A549 (cell line): ENCODE measurements at regions not wholly inside any gene's neighbourhood (a gene's known extent, or its start where the extent isn't known, plus 50 kb on each side); places are given as distances from the start of the nearest gene placed in this dataset.

ENCODE experiments used
- ATAC-seq, 2 experiments: fragments of 200-7000 bp in 1 of 2; fragments of >200 bp in 1 of 2; cut with Nextera tagmentation in 1 of 2; cut with Tn5 transposase in 1 of 2; 3 replicates each; pipeline versions ENCODE4 v1.8.0 to v1.9.1; 2018 to 2020; ENCODE audit warnings: mild to moderate bottlenecking in 1 of 2, moderate library complexity in 1 of 2
- CTCF ChIA-PET: fragments of 300-600 bp; sonication (Branson Sonifier 250); formaldehyde crosslinking; extraction: SDS; loops from one replicate; lab custom pipeline; 2021; ENCODE audit warnings: antibody characterized with exemption, inconsistent platforms; lab: Yijun Ruan, JAX
- POLR2A ChIA-PET: fragments of 350-600 bp; formaldehyde crosslinking; extraction: SDS; loops from one replicate; lab custom pipeline; 2021; ENCODE audit warnings: antibody characterized with exemption, inconsistent platforms; lab: Yijun Ruan, JAX
- DNase-seq, 2 experiments: peaks; one replicate each; pipeline versions ENCODE4 v3.0.0 to v3.0.0-alpha.2; 2011 to 2016; ENCODE audit warnings: low read depth in 1 of 2, low spot score in 1 of 2
- FAIRE-seq: peaks from 2 replicates; lab custom pipeline; 2011; peaks lifted over from hg19 to GRCh38; lab: Jason Lieb, UNC
- H3K27ac ChIP-seq, 2 experiments: fragments of >200 bp; sonication (Bioruptor Twin); formaldehyde crosslinking; 3 replicates each; pipeline ENCODE4 v1.5.1; 2016 to 2017
- H3K4me1 ChIP-seq: fragments of >200 bp; sonication (Bioruptor Twin); formaldehyde crosslinking; 3 replicates; pipeline ENCODE4 v1.6.1; 2016
- H3K4me2 ChIP-seq: fragments of >200 bp; sonication (Bioruptor Twin); formaldehyde crosslinking; 3 replicates; pipeline ENCODE4 v1.6.1; 2016
- H3K4me3 ChIP-seq: fragments of >200 bp; sonication (Bioruptor Twin); formaldehyde crosslinking; 3 replicates; pipeline ENCODE4 v1.5.1; 2016
- H3K9me3 ChIP-seq: fragments of >200 bp; sonication (Bioruptor Twin); formaldehyde crosslinking; 3 replicates; pipeline ENCODE4 v1.6.1; 2016
- BHLHE40 ChIP-seq: IDR thresholded peaks from 2 replicates; pipeline ENCODE4 v1.6.1; 2012; ENCODE audit warnings: low read depth, low read length, inconsistent platforms
- CBX2 ChIP-seq: fragments of 200-600 bp; sonication (generic); IDR thresholded peaks from 2 replicates; pipeline ENCODE4 v1.6.1; 2016; ENCODE audit warnings: low read depth, mild to moderate bottlenecking, borderline replicate concordance
- CBX8 ChIP-seq: fragments of 200-600 bp; sonication (generic); IDR thresholded peaks from 2 replicates; pipeline ENCODE4 v1.6.1; 2016
- CEBPB ChIP-seq, 2 experiments: fragments of >200 bp in 1 of 2; sonication (Bioruptor Twin) in 1 of 2; formaldehyde crosslinking in 1 of 2; IDR thresholded peaks; 2 replicates each; pipeline ENCODE4 v1.6.1; 2012 to 2016
- EHMT2 ChIP-seq: fragments of 200-600 bp; sonication (generic); IDR thresholded peaks from 2 replicates; pipeline ENCODE4 v1.6.1; 2016; ENCODE audit warnings: antibody characterized with exemption, low read depth, mild to moderate bottlenecking, moderate library complexity
- EP300 ChIP-seq, 2 experiments: fragments of >200 bp; sonication (Bioruptor Twin); formaldehyde crosslinking; IDR thresholded peaks; 2 replicates in 1 of 2; 3 replicates in 1 of 2; pipeline ENCODE4 v1.6.1; 2016 to 2017
- FOSB ChIP-seq: fragments of 250-450 bp; sonication (Bioruptor Pico); IDR thresholded peaks from 2 replicates; pipeline ENCODE4 v1.5.0; 2020; ENCODE audit warnings: mild to moderate bottlenecking, moderate library complexity
- GATA3 ChIP-seq: IDR thresholded peaks from 2 replicates; pipeline ENCODE4 v1.6.1; 2012; ENCODE audit warnings: borderline replicate concordance
- HOXA7 ChIP-seq: fragments of 250-450 bp; sonication (Bioruptor Pico); IDR thresholded peaks from 2 replicates; pipeline ENCODE4 v1.5.0; 2020; ENCODE audit warnings: mild to moderate bottlenecking, moderate library complexity
- HOXB5 ChIP-seq: fragments of 250-450 bp; sonication (Bioruptor Pico); IDR thresholded peaks from 2 replicates; pipeline ENCODE4 v1.5.0; 2020; ENCODE audit warnings: mild to moderate bottlenecking, moderate library complexity
- KDM1A ChIP-seq: fragments of 200-600 bp; sonication (generic); IDR thresholded peaks from 2 replicates; pipeline ENCODE4 v1.6.1; 2016; ENCODE audit warnings: low read depth, mild to moderate bottlenecking
- KDM5A ChIP-seq: fragments of 200-600 bp; sonication (generic); IDR thresholded peaks from 2 replicates; pipeline ENCODE4 v1.6.1; 2016; ENCODE audit warnings: antibody characterized with exemption, mild to moderate bottlenecking
- MAFK ChIP-seq: fragments of 450-650 bp; IDR thresholded peaks from 2 replicates; pipeline ENCODE4 v1.6.1; 2014; ENCODE audit not compliant: partially characterized antibody
- MAZ ChIP-seq: fragments of 150-350 bp; IDR thresholded peaks from 2 replicates; pipeline ENCODE4 v1.6.1; 2014; ENCODE audit warnings: antibody characterized with exemption, low read depth, low read length, borderline replicate concordance
- MYC ChIP-seq: IDR thresholded peaks from 2 replicates; pipeline ENCODE4 v1.6.1; 2012; ENCODE audit warnings: mild to moderate bottlenecking, inconsistent platforms, low read length, improper control_type of control experiment, borderline replicate concordance
- PBX3 ChIP-seq: IDR thresholded peaks from 2 replicates; pipeline ENCODE4 v1.6.1; 2012
- PHF8 ChIP-seq: fragments of 200-600 bp; sonication (generic); IDR thresholded peaks from 2 replicates; pipeline ENCODE4 v1.6.1; 2016; ENCODE audit warnings: low read depth, mild to moderate bottlenecking, antibody characterized with exemption, moderate library complexity, borderline replicate concordance
- POLR2AphosphoS2 ChIP-seq: conservative IDR thresholded peaks from 2 replicates; pipeline ENCODE4 v1.6.1; 2012; ENCODE audit warnings: low read length, improper control_type of control experiment, inconsistent platforms
- RAD21 ChIP-seq, 2 experiments: fragments of >200 bp in 1 of 2; sonication (Bioruptor Twin) in 1 of 2; formaldehyde crosslinking in 1 of 2; IDR thresholded peaks in 1 of 2; conservative IDR thresholded peaks in 1 of 2; 2 replicates in 1 of 2; 3 replicates in 1 of 2; pipeline ENCODE4 v1.6.1; 2012 to 2018; ENCODE audit warnings: inconsistent platforms in 1 of 2
- RCOR1 ChIP-seq: fragments of 150-350 bp; IDR thresholded peaks from 2 replicates; pipeline ENCODE4 v1.6.1; 2014; ENCODE audit warnings: antibody characterized with exemption, low read length, low read depth
- RFX5 ChIP-seq: fragments of 450-650 bp; IDR thresholded peaks from 2 replicates; pipeline ENCODE4 v1.7.1; 2014; ENCODE audit warnings: antibody characterized with exemption, mild to moderate bottlenecking, moderate library complexity
- RNF2 ChIP-seq: fragments of 200-600 bp; sonication (generic); IDR thresholded peaks from 2 replicates; pipeline ENCODE4 v1.6.1; 2016; ENCODE audit warnings: low read depth, mild to moderate bottlenecking, antibody characterized with exemption, moderate library complexity, borderline replicate concordance
- SREBF2 ChIP-seq: fragments of 450-650 bp; IDR thresholded peaks from 2 replicates; pipeline ENCODE4 v1.6.1; 2014; ENCODE audit warnings: mild to moderate bottlenecking, moderate library complexity
- TFCP2L1 ChIP-seq: fragments of 250-450 bp; sonication (Bioruptor Pico); IDR thresholded peaks from 2 replicates; pipeline ENCODE4 v1.5.0; 2021; ENCODE audit warnings: mild to moderate bottlenecking
- ZFP36 ChIP-seq: fragments of 450-650 bp; IDR thresholded peaks from 2 replicates; pipeline ENCODE4 v1.6.1; 2014; ENCODE audit warnings: borderline replicate concordance; ENCODE audit not compliant: partially characterized antibody
- WGBS: methylation state at CpG from one replicate; pipeline ENCODE4 v1.1.6; 2017; ENCODE audit errors: missing lambda C conversion rate; 5-methylcytosine and 5-hydroxymethylcytosine counted together
- TF ChIP-seq, protein P1 (sequence below): IDR thresholded peaks from 2 replicates; pipeline ENCODE4 v1.6.1; 2012
- TF ChIP-seq, protein P2 (sequence below): fragments of >200 bp; sonication (Bioruptor Twin); formaldehyde crosslinking; IDR thresholded peaks from 3 replicates; pipeline ENCODE4 v1.5.1; 2016
- TF ChIP-seq, protein P3 (sequence below): fragments of >200 bp; sonication (Bioruptor Twin); formaldehyde crosslinking; IDR thresholded peaks from 2 replicates; pipeline ENCODE4 v1.6.1; 2016
- TF ChIP-seq, protein P4 (sequence below): fragments of >200 bp; sonication (Bioruptor Twin); formaldehyde crosslinking; IDR thresholded peaks from 3 replicates; pipeline ENCODE4 v1.6.1; 2016

- POLR2A ChIA-PET, result no interaction called here
- Histone ChIP-seq H3K27ac (no peak overlapping the region), H3K4me3 (no peak overlapping the region), H3K4me2 (no peak overlapping the region), H3K9me3 (no peaks in the 10 kb centered on the region), H3K4me1 (no peaks in the 10 kb centered on the region)
- 49% methylated on average over 11 of the region's 16 CpGs for WGBS
- DNase-seq (no peak), FAIRE-seq (no peak), ATAC-seq (no peak)
- CTCF ChIA-PET, result no interaction called here
- TF ChIP-seq RCOR1 (no peak), RNF2 (no peak), PBX3 (no peak), HOXA7 (CRISPR knock-in tag) (no peak), POLR2AphosphoS2 (no peak), MAFK (no peak), SREBF2 (no peak), CEBPB (IDR thresholded peaks at IDR 0.05) (no peak), CBX2 (no peak)
- TF ChIP-seq, protein P1, sequence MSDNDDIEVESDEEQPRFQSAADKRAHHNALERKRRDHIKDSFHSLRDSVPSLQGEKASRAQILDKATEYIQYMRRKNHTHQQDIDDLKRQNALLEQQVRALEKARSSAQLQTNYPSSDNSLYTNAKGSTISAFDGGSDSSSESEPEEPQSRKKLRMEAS, result no peak
These were observed 961.2 kb downstream of the RPA4 start for GRCh38 chrX:97844943-97845342.

DNA sequence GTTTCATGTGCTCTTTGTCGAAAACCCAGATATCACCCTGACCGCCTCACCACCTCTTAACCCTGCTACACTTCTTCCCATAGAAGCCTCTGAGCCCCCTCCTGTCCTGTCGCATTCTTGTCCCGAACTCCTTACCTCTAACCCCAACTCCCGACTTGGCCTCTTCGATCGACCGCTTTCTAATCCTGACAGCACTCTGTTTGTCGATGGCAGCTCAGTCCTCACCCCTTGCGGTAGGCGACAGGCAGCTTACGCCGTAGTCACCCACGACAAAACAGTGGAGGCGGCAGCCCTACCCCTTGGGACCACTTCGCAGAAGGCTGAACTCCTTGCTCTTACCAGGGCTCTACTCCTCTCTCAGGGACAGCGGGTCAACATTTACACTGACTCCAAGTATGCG lies 961.7 kb downstream of the RPA4 start:
- no peaks in the 10 kb centered on the region for H3K4me1 ChIP-seq
- H3K9me3 ChIP-seq, result no peaks in the 10 kb centered on the region
- H3K4me3 ChIP-seq, result no peak overlapping the region
- ATAC-seq, result no peak
- 83% methylated on average over 18 of the region's 18 CpGs for WGBS
- no peak overlapping the region for H3K4me2 ChIP-seq
- H3K27ac ChIP-seq, result no peak overlapping the region
- TF ChIP-seq RNF2 (no peak), CBX8 (no peak), KDM5A (no peak), HOXB5 (CRISPR knock-in tag) (no peak), EHMT2 (no peak), TFCP2L1 (CRISPR knock-in tag) (no peak), ZFP36 (no peak), BHLHE40 (no peak), MAFK (no peak), MYC (no peak), PBX3 (no peak), GATA3 (no peak), RCOR1 (no peak)
- TF ChIP-seq, all 56 proteins: peak for 0
- CTCF ChIA-PET, result no interaction called here
- no peak for DNase-seq
- POLR2A ChIA-PET, result no interaction called here
- FAIRE-seq, result no peak

DNA sequence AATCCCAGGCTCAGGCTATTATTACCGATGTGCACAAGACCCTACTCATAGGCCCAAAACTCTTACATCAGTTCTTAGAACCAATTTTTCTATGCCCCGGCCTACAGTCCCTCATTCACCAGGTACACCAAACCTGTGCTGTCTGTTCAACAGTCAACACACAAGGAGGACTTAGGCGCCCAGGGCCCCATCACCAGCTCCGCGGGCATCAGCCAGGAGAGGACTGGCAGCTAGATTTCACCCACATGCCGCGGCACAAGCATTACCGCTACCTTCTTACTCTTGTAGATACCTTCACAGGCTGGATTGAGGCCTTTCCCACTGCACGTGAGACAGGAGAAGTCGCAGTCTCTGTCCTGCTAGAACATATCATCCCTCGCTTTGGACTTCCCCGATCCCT lies 962.5 kb downstream of the RPA4 start:
- CTCF ChIA-PET, result no interaction called here
- ATAC-seq (no peak), FAIRE-seq (no peak)
- no peak overlapping the region for H3K4me2 ChIP-seq
- H3K27ac ChIP-seq, result no peak overlapping the region
- no peaks in the 10 kb centered on the region for H3K9me3 ChIP-seq
- TF ChIP-seq CEBPB (IDR thresholded peaks at IDR 0.05) (no peak), MAZ (no peak), EP300 (IDR thresholded peaks at IDR 0.05) (no peak), FOSB (CRISPR knock-in tag) (no peak), KDM1A (no peak), RAD21 (conservative IDR thresholded peaks at IDR 0.05 in 1 of 2, IDR thresholded peaks at IDR 0.05 in 1 of 2) (no peak), PHF8 (no peak), RNF2 (no peak), ZFP36 (no peak), RFX5 (no peak)
- TF ChIP-seq, protein P2, sequence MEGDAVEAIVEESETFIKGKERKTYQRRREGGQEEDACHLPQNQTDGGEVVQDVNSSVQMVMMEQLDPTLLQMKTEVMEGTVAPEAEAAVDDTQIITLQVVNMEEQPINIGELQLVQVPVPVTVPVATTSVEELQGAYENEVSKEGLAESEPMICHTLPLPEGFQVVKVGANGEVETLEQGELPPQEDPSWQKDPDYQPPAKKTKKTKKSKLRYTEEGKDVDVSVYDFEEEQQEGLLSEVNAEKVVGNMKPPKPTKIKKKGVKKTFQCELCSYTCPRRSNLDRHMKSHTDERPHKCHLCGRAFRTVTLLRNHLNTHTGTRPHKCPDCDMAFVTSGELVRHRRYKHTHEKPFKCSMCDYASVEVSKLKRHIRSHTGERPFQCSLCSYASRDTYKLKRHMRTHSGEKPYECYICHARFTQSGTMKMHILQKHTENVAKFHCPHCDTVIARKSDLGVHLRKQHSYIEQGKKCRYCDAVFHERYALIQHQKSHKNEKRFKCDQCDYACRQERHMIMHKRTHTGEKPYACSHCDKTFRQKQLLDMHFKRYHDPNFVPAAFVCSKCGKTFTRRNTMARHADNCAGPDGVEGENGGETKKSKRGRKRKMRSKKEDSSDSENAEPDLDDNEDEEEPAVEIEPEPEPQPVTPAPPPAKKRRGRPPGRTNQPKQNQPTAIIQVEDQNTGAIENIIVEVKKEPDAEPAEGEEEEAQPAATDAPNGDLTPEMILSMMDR, result no peak
- TF ChIP-seq, protein P3, sequence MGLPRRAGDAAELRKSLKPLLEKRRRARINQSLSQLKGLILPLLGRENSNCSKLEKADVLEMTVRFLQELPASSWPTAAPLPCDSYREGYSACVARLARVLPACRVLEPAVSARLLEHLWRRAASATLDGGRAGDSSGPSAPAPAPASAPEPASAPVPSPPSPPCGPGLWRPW, result no peak
- TF ChIP-seq, protein P4, sequence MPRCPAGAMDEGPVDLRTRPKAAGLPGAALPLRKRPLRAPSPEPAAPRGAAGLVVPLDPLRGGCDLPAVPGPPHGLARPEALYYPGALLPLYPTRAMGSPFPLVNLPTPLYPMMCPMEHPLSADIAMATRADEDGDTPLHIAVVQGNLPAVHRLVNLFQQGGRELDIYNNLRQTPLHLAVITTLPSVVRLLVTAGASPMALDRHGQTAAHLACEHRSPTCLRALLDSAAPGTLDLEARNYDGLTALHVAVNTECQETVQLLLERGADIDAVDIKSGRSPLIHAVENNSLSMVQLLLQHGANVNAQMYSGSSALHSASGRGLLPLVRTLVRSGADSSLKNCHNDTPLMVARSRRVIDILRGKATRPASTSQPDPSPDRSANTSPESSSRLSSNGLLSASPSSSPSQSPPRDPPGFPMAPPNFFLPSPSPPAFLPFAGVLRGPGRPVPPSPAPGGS, result no peak
- TF ChIP-seq, all 56 proteins: peak for 0
- POLR2A ChIA-PET, result no interaction called here
- 70% methylated on average over 12 of the region's 12 CpGs for WGBS
- Histone ChIP-seq H3K4me1 (no peaks in the 10 kb centered on the region), H3K4me3 (no peak overlapping the region)
- DNase-seq, result no peak
